Urinary bladder (tissue), 3 donors: ENCODE measurements at regions not wholly inside any gene's neighbourhood (a gene's known extent, or its start where the extent isn't known, plus 50 kb on each side); places are given as distances from the start of the nearest gene placed in this dataset.

ENCODE experiments used
- DNase-seq: peaks from one replicate; pipeline ENCODE4 v3.0.0-alpha.2; 2015; ENCODE audit errors: extremely low spot score
- H3K27ac ChIP-seq: one replicate; pipeline ENCODE4 v1.5.1; 2013; ENCODE audit warnings: low read depth, mild to moderate bottlenecking, moderate library complexity
- H3K36me3 ChIP-seq: one replicate; pipeline ENCODE4 v1.6.1; 2013; ENCODE audit warnings: mild to moderate bottlenecking, moderate library complexity; ENCODE audit not compliant: insufficient read depth
- H3K4me1 ChIP-seq: one replicate; pipeline ENCODE4 v1.6.1; 2013; ENCODE audit warnings: mild to moderate bottlenecking, moderate library complexity; ENCODE audit not compliant: insufficient read depth
- H3K4me3 ChIP-seq: one replicate; pipeline ENCODE4 v1.5.1; 2013; ENCODE audit warnings: low read depth, low read length
- WGBS: extraction: QIAGEN DNeasy Blood & Tissue Kit; methylation state at CpG from one replicate; pipeline ENCODE4 v1.1.7; 2013; 5-methylcytosine and 5-hydroxymethylcytosine counted together
- donor health status: healthy with polysubstance abuse.
- donor health status: healthy.

GRCh38 chr1:187326557-187326956 lies 497.8 kb downstream of the PLA2G4A start:
- Histone ChIP-seq H3K4me1 (no peaks in the 10 kb centered on the region), H3K4me3 (no peak overlapping the region), H3K27ac (no peak overlapping the region), H3K36me3 (no peaks in the 10 kb centered on the region)
- no peak for DNase-seq
- 93% methylated on average over 1 of the region's 1 CpG for WGBS

- DNase-seq: no peak
- H3K36me3 ChIP-seq: no peaks in the 10 kb centered on the region
- WGBS: 78% methylated on average over 2 of the region's 2 CpGs
- H3K4me3 ChIP-seq: no peak overlapping the region
- no peak overlapping the region for H3K27ac ChIP-seq
- no peaks in the 10 kb centered on the region for H3K4me1 ChIP-seq
Measured at GRCh38 chr1:187336441-187337168, 507.9 kb downstream of the PLA2G4A start.

- Histone ChIP-seq H3K27ac (no peak overlapping the region), H3K4me1 (no peaks in the 10 kb centered on the region), H3K36me3 (no peaks in the 10 kb centered on the region), H3K4me3 (no peak overlapping the region)
- no peak for DNase-seq
Measured at GRCh38 chr1:187338762-187339412, 510.1 kb downstream of the PLA2G4A start.

GRCh38 chr1:187342495-187342894 lies 513.7 kb downstream of the PLA2G4A start:
- no peak for DNase-seq
- no peak overlapping the region for H3K27ac ChIP-seq
- 40% methylated on average over 5 of the region's 5 CpGs for WGBS

GRCh38 chr1:187374082-187374481 lies 545.3 kb downstream of the PLA2G4A start:
- no peaks in the 10 kb centered on the region for H3K36me3 ChIP-seq
- WGBS: 52% methylated on average over 7 of the region's 7 CpGs
- DNase-seq: no peak
- H3K4me1 ChIP-seq: no peaks in the 10 kb centered on the region
- H3K4me3 ChIP-seq: no peak overlapping the region
- no peak overlapping the region for H3K27ac ChIP-seq

More at GRCh38 chr1:187342495-187342894, 513.7 kb downstream of the PLA2G4A start:
- no peaks in the 10 kb centered on the region for H3K36me3 ChIP-seq
- H3K4me1 ChIP-seq: no peaks in the 10 kb centered on the region
- no peak overlapping the region for H3K4me3 ChIP-seq

GRCh38 chr1:187374742-187375141 lies 546.0 kb downstream of the PLA2G4A start:
- Histone ChIP-seq H3K4me1 (no peaks in the 10 kb centered on the region), H3K4me3 (no peak overlapping the region), H3K27ac (no peak overlapping the region), H3K36me3 (no peaks in the 10 kb centered on the region)
- 78% methylated on average over 1 of the region's 1 CpG for WGBS
- DNase-seq: no peak

GRCh38 chr1:187383366-187383765 lies 554.6 kb downstream of the PLA2G4A start:
- Histone ChIP-seq H3K4me3 (no peak overlapping the region), H3K27ac (no peak overlapping the region), H3K4me1 (no peaks in the 10 kb centered on the region), H3K36me3 (no peaks in the 10 kb centered on the region)
- DNase-seq: no peak
- WGBS: 70% methylated on average over 3 of the region's 3 CpGs

GRCh38 chr1:187384504-187384903 lies 555.8 kb downstream of the PLA2G4A start:
- 81% methylated on average over 2 of the region's 2 CpGs for WGBS
- no peak overlapping the region for H3K4me3 ChIP-seq
- H3K36me3 ChIP-seq: no peaks in the 10 kb centered on the region

GRCh38 chr1:187390215-187390818 lies 561.6 kb downstream of the PLA2G4A start:
- WGBS: 64% methylated on average over 3 of the region's 3 CpGs
- H3K4me1 ChIP-seq: no peaks in the 10 kb centered on the region
- no peak overlapping the region for H3K4me3 ChIP-seq
- DNase-seq: no peak
- H3K36me3 ChIP-seq: no peaks in the 10 kb centered on the region
- H3K27ac ChIP-seq: no peak overlapping the region

More at GRCh38 chr1:187384504-187384903, 555.8 kb downstream of the PLA2G4A start:
- Histone ChIP-seq H3K4me1 (no peaks in the 10 kb centered on the region), H3K27ac (no peak overlapping the region)
- DNase-seq: no peak

GRCh38 chr1:187396226-187396625 lies 567.5 kb downstream of the PLA2G4A start:
- no peak overlapping the region for H3K4me3 ChIP-seq
- no peak for DNase-seq
- no peaks in the 10 kb centered on the region for H3K4me1 ChIP-seq
- H3K36me3 ChIP-seq: no peaks in the 10 kb centered on the region
- H3K27ac ChIP-seq: no peak overlapping the region

- Histone ChIP-seq H3K36me3 (no peaks in the 10 kb centered on the region), H3K27ac (no peak overlapping the region), H3K4me3 (no peak overlapping the region), H3K4me1 (no peaks in the 10 kb centered on the region)
- 67% methylated on average over 12 of the region's 12 CpGs for WGBS
- DNase-seq: no peak
Measured at GRCh38 chr1:187396929-187397796, 568.4 kb downstream of the PLA2G4A start.

- H3K27ac ChIP-seq: no peak overlapping the region
- WGBS: 77% methylated on average over 4 of the region's 4 CpGs
- no peaks in the 10 kb centered on the region for H3K36me3 ChIP-seq
- no peak overlapping the region for H3K4me3 ChIP-seq
- no peak for DNase-seq
- no peaks in the 10 kb centered on the region for H3K4me1 ChIP-seq
Measured at GRCh38 chr1:187408212-187409004, 579.7 kb downstream of the PLA2G4A start.

GRCh38 chr1:187409341-187409740 lies 580.6 kb downstream of the PLA2G4A start:
- H3K4me3 ChIP-seq: no peak overlapping the region
- no peaks in the 10 kb centered on the region for H3K4me1 ChIP-seq
- no peak overlapping the region for H3K27ac ChIP-seq
- 22% methylated on average over 2 of the region's 2 CpGs for WGBS
- DNase-seq: no peak
- no peaks in the 10 kb centered on the region for H3K36me3 ChIP-seq
